DND-41 (cell line): ENCODE measurements at regions not wholly inside any gene's neighbourhood (a gene's known extent, or its start where the extent isn't known, plus 50 kb on each side); places are given as distances from the start of the nearest gene placed in this dataset.

Experiments
- ATAC-seq: fragments of 200-7000 bp; cut with Tn5 transposase; 3 replicates; pipeline ENCODE4 v1.9.1; 2021; ENCODE audit warnings: low read depth; ENCODE audit not compliant: insufficient read depth
- DNase-seq: peaks from one replicate; pipeline ENCODE4 v3.0.0-alpha.2; 2020
- H2AFZ ChIP-seq: 2 replicates; pipeline ENCODE4 v1.6.0; 2012; ENCODE audit warnings: low read depth, low read length
- H3K27ac ChIP-seq: 2 replicates; pipeline ENCODE4 v1.5.1; 2012; ENCODE audit warnings: low read length, inconsistent platforms
- H3K27me3 ChIP-seq: fragments of 200-600 bp; sonication (generic); 2 replicates; pipeline ENCODE4 v1.6.0; 2012; ENCODE audit warnings: low read length, mild to moderate bottlenecking, inconsistent platforms; ENCODE audit not compliant: insufficient read depth, poor library complexity
- H3K36me3 ChIP-seq: 2 replicates; pipeline ENCODE4 v1.5.1; 2012; ENCODE audit warnings: low read length, inconsistent platforms; ENCODE audit not compliant: insufficient read depth
- H3K4me1 ChIP-seq: 2 replicates; pipeline ENCODE4 v1.5.1; 2012; ENCODE audit warnings: mild to moderate bottlenecking, low read length; ENCODE audit not compliant: insufficient read depth
- H3K4me2 ChIP-seq: 2 replicates; pipeline ENCODE4 v1.6.0; 2012; ENCODE audit warnings: mild to moderate bottlenecking, moderate library complexity, low read length, inconsistent platforms; ENCODE audit not compliant: insufficient read depth
- H3K4me3 ChIP-seq, 2 experiments: fragments of 200-600 bp in 1 of 2; shearing (Covaris generic) in 1 of 2; 2 replicates each; pipeline ENCODE4 v1.5.1; 2012 to 2016; ENCODE audit warnings: inconsistent platforms in 2 of 2, low read length in 2 of 2, mild to moderate bottlenecking in 2 of 2, low read depth in 1 of 2, moderate library complexity in 1 of 2
- H3K79me2 ChIP-seq: 2 replicates; pipeline ENCODE4 v1.6.0; 2012; ENCODE audit warnings: low read length, inconsistent platforms; ENCODE audit not compliant: insufficient read depth
- H3K9ac ChIP-seq: 2 replicates; pipeline ENCODE4 v1.6.0; 2012; ENCODE audit warnings: low read depth, mild to moderate bottlenecking, inconsistent platforms, low read length, moderate library complexity
- H3K9me3 ChIP-seq: 2 replicates; pipeline ENCODE4 v1.5.1; 2012; ENCODE audit warnings: low read length, moderate library complexity, mild to moderate bottlenecking, inconsistent platforms; ENCODE audit not compliant: insufficient read depth, severe bottlenecking
- H4K20me1 ChIP-seq: 2 replicates; pipeline ENCODE4 v1.6.0; 2012; ENCODE audit warnings: low read length; ENCODE audit not compliant: insufficient read depth
- CTCF ChIP-seq: IDR thresholded peaks from 2 replicates; pipeline ENCODE4 v1.5.1; 2012; ENCODE audit warnings: borderline replicate concordance, low read length, moderate library complexity, mild to moderate bottlenecking; ENCODE audit not compliant: poor library complexity, severe bottlenecking; ENCODE audit errors: extremely low read depth
- EZH2 ChIP-seq: IDR thresholded peaks from 3 replicates; pipeline ENCODE4 v1.6.1; 2012; ENCODE audit warnings: borderline replicate concordance, low read depth, mild to moderate bottlenecking, moderate library complexity, low read length, inconsistent platforms; ENCODE audit not compliant: severe bottlenecking

GRCh38 chr5:39995990-39996389 is 571.2 kb upstream of the DAB2 start:
- Histone ChIP-seq H3K36me3 (no peaks in the 10 kb centered on the region), H3K9ac (no peak overlapping the region), H3K79me2 (no peaks in the 10 kb centered on the region), H2AFZ (no peak overlapping the region), H3K4me1 (0 out of 2 replicates have a peak, but pooled peaks cover 5% of the 10 kb centered on the region), H3K27me3 (no peaks in the 10 kb centered on the region), H3K27ac (no peak overlapping the region), H3K9me3 (no peaks in the 10 kb centered on the region), H3K4me3 (no peak overlapping the region), H3K4me2 (no peak overlapping the region), H4K20me1 (no peaks in the 10 kb centered on the region)
- DNase-seq = no peak
- no peak for ATAC-seq
- TF ChIP-seq CTCF (no peak), EZH2 (no peak)

GRCh38 chr5:39992617-39993202 is 567.9 kb upstream of the DAB2 start:
- Histone ChIP-seq H3K9ac (no peak overlapping the region), H3K4me3 (no peak overlapping the region), H3K4me2 (no peak overlapping the region), H4K20me1 (no peaks in the 10 kb centered on the region), H3K4me1 (no peaks in the 10 kb centered on the region), H3K36me3 (no peaks in the 10 kb centered on the region), H3K79me2 (no peaks in the 10 kb centered on the region), H3K9me3 (no peaks in the 10 kb centered on the region), H2AFZ (no peak overlapping the region), H3K27ac (no peak overlapping the region), H3K27me3 (no peaks in the 10 kb centered on the region)
- ATAC-seq (no peak), DNase-seq (no peak)
- TF ChIP-seq CTCF (no peak), EZH2 (no peak)

DNA sequence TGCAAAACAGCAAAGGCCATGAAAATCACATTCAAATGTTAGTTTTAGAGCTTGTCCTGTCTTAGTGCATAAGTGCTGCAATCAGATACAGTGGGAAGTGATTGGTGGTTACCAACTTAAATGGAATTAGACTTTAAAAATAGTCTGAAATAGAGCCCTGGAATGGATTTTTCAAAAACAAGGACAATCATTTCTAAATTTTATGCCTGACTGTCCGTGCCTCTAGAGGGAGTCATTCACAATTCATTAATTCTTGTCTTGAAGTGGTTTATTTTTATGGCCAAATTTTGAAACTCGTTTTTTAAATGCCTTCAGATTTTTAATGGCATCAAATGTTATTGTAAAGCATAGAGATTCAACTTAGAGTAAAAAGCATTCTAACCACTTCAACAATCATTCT is 561.8 kb upstream of the DAB2 start:
- DNase-seq (no peak), ATAC-seq (no peak)
- no peaks in the 10 kb centered on the region for H3K27me3 ChIP-seq
- no peak overlapping the region for H3K4me3 ChIP-seq
- no peak overlapping the region for H2AFZ ChIP-seq
- H3K36me3 ChIP-seq = no peaks in the 10 kb centered on the region
- no peak overlapping the region for H3K27ac ChIP-seq
- no peak overlapping the region for H3K4me2 ChIP-seq
- H3K79me2 ChIP-seq = no peaks in the 10 kb centered on the region
- no peaks in the 10 kb centered on the region for H3K9me3 ChIP-seq
- H4K20me1 ChIP-seq = no peaks in the 10 kb centered on the region
- TF ChIP-seq CTCF (peak; percentile 13), EZH2 (no peak)
- no peak overlapping the region for H3K9ac ChIP-seq
- H3K4me1 ChIP-seq = no peaks in the 10 kb centered on the region

GRCh38 chr5:39980056-39980455 is 555.3 kb upstream of the DAB2 start:
- H2AFZ ChIP-seq = no peak overlapping the region
- TF ChIP-seq EZH2 = no peak
- TF ChIP-seq CTCF = no peak
- no peak overlapping the region for H3K27ac ChIP-seq
- H4K20me1 ChIP-seq = no peaks in the 10 kb centered on the region
- no peak overlapping the region for H3K9ac ChIP-seq
- no peaks in the 10 kb centered on the region for H3K4me1 ChIP-seq
- peaks cover 2% of the 10 kb centered on the region for H3K9me3 ChIP-seq
- H3K4me3 ChIP-seq = no peak overlapping the region
- H3K4me2 ChIP-seq = no peak overlapping the region
- ATAC-seq = no peak
- H3K27me3 ChIP-seq = no peaks in the 10 kb centered on the region
- H3K79me2 ChIP-seq = no peaks in the 10 kb centered on the region
- H3K36me3 ChIP-seq = no peaks in the 10 kb centered on the region
- no peak for DNase-seq
